Astrocyte (in vitro differentiated cells and primary cell): ENCODE measurements at regions not wholly inside any gene's neighbourhood (a gene's known extent, or its start where the extent isn't known, plus 50 kb on each side); places are given as distances from the start of the nearest gene placed in this dataset.

ENCODE experiments used
- DNase-seq: peaks from one replicate; pipeline ENCODE4 v3.0.0-alpha.2; 2010; ENCODE audit warnings: low read depth
- FAIRE-seq: peaks from 2 replicates; lab custom pipeline; 2011; peaks lifted over from hg19 to GRCh38; lab: Jason Lieb, UNC
- H2AFZ ChIP-seq: 2 replicates; pipeline ENCODE4 v1.6.0; 2012; ENCODE audit warnings: low read depth, low read length, inconsistent platforms
- H3K27ac ChIP-seq: 2 replicates; pipeline ENCODE4 v1.5.1; 2011; ENCODE audit warnings: low read depth, low read length, inconsistent platforms
- H3K27me3 ChIP-seq: 2 replicates; pipeline ENCODE4 v1.6.0; 2011; ENCODE audit warnings: low read length, inconsistent platforms; ENCODE audit not compliant: insufficient read depth
- H3K36me3 ChIP-seq: 2 replicates; pipeline ENCODE4 v1.5.1; 2011; ENCODE audit warnings: low read length, inconsistent platforms; ENCODE audit not compliant: insufficient read depth
- H3K4me1 ChIP-seq: 2 replicates; pipeline ENCODE4 v1.5.1; 2011; ENCODE audit warnings: low read length, inconsistent platforms; ENCODE audit not compliant: insufficient read depth
- H3K4me2 ChIP-seq: 2 replicates; pipeline ENCODE4 v1.6.0; 2012; ENCODE audit warnings: low read length, inconsistent platforms
- H3K4me3 ChIP-seq: 2 replicates; pipeline ENCODE4 v1.5.1; 2011; ENCODE audit warnings: low read depth, mild to moderate bottlenecking, low read length, inconsistent platforms; ENCODE audit not compliant: insufficient read depth
- H3K79me2 ChIP-seq: 2 replicates; pipeline ENCODE4 v1.6.0; 2012; ENCODE audit warnings: mild to moderate bottlenecking, low read length, inconsistent platforms; ENCODE audit not compliant: insufficient read depth
- H3K9ac ChIP-seq: 2 replicates; pipeline ENCODE4 v1.6.0; 2012; ENCODE audit warnings: mild to moderate bottlenecking, low read length, inconsistent platforms
- H3K9me3 ChIP-seq: 2 replicates; pipeline ENCODE4 v1.5.1; 2012; ENCODE audit warnings: low read depth, mild to moderate bottlenecking, low read length, inconsistent platforms; ENCODE audit not compliant: insufficient read depth
- H4K20me1 ChIP-seq: 2 replicates; pipeline ENCODE4 v1.6.0; 2012; ENCODE audit warnings: low read length, inconsistent platforms; ENCODE audit not compliant: insufficient read depth
- H3K27ac Mint-ChIP-seq: one replicate; pipeline ENCODE4 v1.8.0; 2021; ENCODE audit warnings: mild to moderate bottlenecking, mixed read lengths; ENCODE audit not compliant: unreplicated experiment
- H3K27me3 Mint-ChIP-seq: one replicate; pipeline ENCODE4 v1.8.0; 2021; ENCODE audit warnings: low read depth, mixed read lengths; ENCODE audit not compliant: unreplicated experiment
- H3K36me3 Mint-ChIP-seq: one replicate; pipeline ENCODE4 v1.8.0; 2021; ENCODE audit warnings: low read depth, mixed read lengths; ENCODE audit not compliant: unreplicated experiment
- H3K4me1 Mint-ChIP-seq: one replicate; pipeline ENCODE4 v1.8.0; 2021; ENCODE audit warnings: low read depth, mixed read lengths; ENCODE audit not compliant: unreplicated experiment
- H3K4me3 Mint-ChIP-seq: one replicate; pipeline ENCODE4 v1.8.0; 2021; ENCODE audit warnings: mild to moderate bottlenecking, moderate library complexity, mixed read lengths; ENCODE audit not compliant: unreplicated experiment
- H3K9me3 Mint-ChIP-seq: one replicate; pipeline ENCODE4 v1.8.0; 2021; ENCODE audit warnings: mild to moderate bottlenecking, mixed read lengths; ENCODE audit not compliant: unreplicated experiment
- EZH2 ChIP-seq: IDR thresholded peaks from 2 replicates; pipeline ENCODE4 v1.6.1; 2012; ENCODE audit warnings: mild to moderate bottlenecking, low read length, inconsistent platforms; ENCODE audit not compliant: insufficient read depth
- TF ChIP-seq, protein P1 (sequence below): IDR thresholded peaks from 2 replicates; pipeline ENCODE4 v1.5.1; 2011; ENCODE audit warnings: low read depth, mild to moderate bottlenecking, inconsistent platforms, low read length, moderate library complexity; ENCODE audit not compliant: insufficient read depth

DNA sequence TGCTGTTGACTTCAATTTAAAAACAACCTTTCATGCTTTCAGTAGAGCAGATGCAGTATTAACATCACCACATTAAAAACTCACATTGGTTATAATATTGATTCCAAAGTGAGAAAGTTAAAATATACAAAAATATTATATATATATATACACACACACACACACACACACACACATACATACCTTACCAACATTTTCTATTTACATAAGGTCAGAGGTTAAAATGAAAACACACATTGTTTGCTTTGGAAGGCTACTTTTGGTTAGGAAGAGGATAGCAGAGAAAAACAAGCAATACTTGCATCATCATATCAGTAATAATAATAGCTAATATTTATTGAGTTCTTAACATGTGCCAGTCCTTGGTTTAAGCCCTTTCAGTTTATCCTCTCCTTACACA is 226.5 kb downstream of the PPP4R3C start:
- Mint-ChIP-seq H3K36me3 (no peaks in the 10 kb centered on the region), H3K4me1 (no peaks in the 10 kb centered on the region), H3K27me3 (no peaks in the 10 kb centered on the region), H3K4me3 (no peak overlapping the region), H3K27ac (no peak overlapping the region), H3K9me3 (peaks cover 7% of the 10 kb centered on the region)
- H3K27ac ChIP-seq = no peak overlapping the region
- FAIRE-seq = no peak
- H3K4me1 ChIP-seq = no peaks in the 10 kb centered on the region
- TF ChIP-seq EZH2 = no peak
- TF ChIP-seq, protein P1, sequence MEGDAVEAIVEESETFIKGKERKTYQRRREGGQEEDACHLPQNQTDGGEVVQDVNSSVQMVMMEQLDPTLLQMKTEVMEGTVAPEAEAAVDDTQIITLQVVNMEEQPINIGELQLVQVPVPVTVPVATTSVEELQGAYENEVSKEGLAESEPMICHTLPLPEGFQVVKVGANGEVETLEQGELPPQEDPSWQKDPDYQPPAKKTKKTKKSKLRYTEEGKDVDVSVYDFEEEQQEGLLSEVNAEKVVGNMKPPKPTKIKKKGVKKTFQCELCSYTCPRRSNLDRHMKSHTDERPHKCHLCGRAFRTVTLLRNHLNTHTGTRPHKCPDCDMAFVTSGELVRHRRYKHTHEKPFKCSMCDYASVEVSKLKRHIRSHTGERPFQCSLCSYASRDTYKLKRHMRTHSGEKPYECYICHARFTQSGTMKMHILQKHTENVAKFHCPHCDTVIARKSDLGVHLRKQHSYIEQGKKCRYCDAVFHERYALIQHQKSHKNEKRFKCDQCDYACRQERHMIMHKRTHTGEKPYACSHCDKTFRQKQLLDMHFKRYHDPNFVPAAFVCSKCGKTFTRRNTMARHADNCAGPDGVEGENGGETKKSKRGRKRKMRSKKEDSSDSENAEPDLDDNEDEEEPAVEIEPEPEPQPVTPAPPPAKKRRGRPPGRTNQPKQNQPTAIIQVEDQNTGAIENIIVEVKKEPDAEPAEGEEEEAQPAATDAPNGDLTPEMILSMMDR = no peak
- no peak overlapping the region for H3K4me3 ChIP-seq
- no peaks in the 10 kb centered on the region for H3K27me3 ChIP-seq
- no peak overlapping the region for H3K4me2 ChIP-seq
- no peak for DNase-seq
- no peak overlapping the region for H3K9ac ChIP-seq
- no peaks in the 10 kb centered on the region for H3K9me3 ChIP-seq
- H3K79me2 ChIP-seq = no peaks in the 10 kb centered on the region
- H4K20me1 ChIP-seq = no peaks in the 10 kb centered on the region
- H3K36me3 ChIP-seq = no peaks in the 10 kb centered on the region
- H2AFZ ChIP-seq = no peak overlapping the region

DNA sequence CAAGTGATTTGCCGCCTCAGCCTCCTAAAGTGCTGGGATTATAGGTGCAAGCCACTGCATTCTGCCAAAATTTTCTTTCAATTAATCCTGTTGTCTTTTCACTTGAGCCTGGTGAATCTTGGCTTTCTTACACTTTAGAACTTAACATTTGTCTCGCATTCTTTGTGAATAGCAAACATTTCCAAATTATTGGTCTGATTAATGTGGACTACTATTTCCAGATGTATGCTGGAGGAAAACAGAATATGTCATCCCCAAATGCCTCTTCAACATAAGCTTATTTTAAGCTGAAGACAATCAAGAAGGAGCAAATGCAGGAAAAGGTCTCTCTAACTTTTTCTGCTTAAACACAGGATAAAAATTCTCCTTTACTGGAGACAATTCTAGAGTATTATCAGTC is 233.4 kb downstream of the PPP4R3C start:
- no peaks in the 10 kb centered on the region for H3K36me3 ChIP-seq
- Mint-ChIP-seq H3K4me3 (no peak overlapping the region), H3K27me3 (no peaks in the 10 kb centered on the region), H3K36me3 (no peaks in the 10 kb centered on the region), H3K27ac (no peak overlapping the region), H3K4me1 (no peaks in the 10 kb centered on the region), H3K9me3 (no peaks in the 10 kb centered on the region)
- H3K4me1 ChIP-seq = no peaks in the 10 kb centered on the region
- H3K9ac ChIP-seq = no peak overlapping the region
- no peaks in the 10 kb centered on the region for H4K20me1 ChIP-seq
- FAIRE-seq (no peak), DNase-seq (no peak)
- TF ChIP-seq, protein P1 = no peak
- TF ChIP-seq EZH2 = no peak
- no peak overlapping the region for H2AFZ ChIP-seq
- H3K27me3 ChIP-seq = no peaks in the 10 kb centered on the region
- H3K79me2 ChIP-seq = no peaks in the 10 kb centered on the region
- no peak overlapping the region for H3K4me3 ChIP-seq
- H3K27ac ChIP-seq = no peak overlapping the region
- no peak overlapping the region for H3K4me2 ChIP-seq
- H3K9me3 ChIP-seq = no peaks in the 10 kb centered on the region

DNA sequence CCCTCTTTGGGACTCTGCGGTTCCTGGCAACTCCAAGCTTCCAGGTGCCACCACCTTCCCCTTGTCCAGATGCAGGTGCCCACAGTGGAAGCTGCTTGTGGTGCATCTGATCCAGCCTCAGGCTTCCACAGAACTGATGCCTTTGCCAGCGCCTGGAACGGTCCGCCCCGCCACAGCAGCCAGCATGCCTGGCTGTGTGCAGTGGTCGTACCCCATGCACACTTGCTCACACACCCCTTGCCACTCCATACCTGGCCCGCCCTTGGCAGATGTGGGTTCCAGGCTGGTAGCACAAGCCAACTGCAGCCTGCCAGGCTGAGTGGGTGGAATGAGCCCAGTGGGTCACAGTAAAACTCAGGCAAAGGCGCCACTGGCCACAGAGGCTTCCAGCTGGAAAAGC is 240.5 kb downstream of the PPP4R3C start:
- Mint-ChIP-seq H3K4me3 (no peak overlapping the region), H3K4me1 (no peaks in the 10 kb centered on the region), H3K27me3 (no peaks in the 10 kb centered on the region), H3K27ac (no peak overlapping the region), H3K36me3 (no peaks in the 10 kb centered on the region), H3K9me3 (no peaks in the 10 kb centered on the region)
- H3K36me3 ChIP-seq = no peaks in the 10 kb centered on the region
- H3K9me3 ChIP-seq = no peaks in the 10 kb centered on the region
- H4K20me1 ChIP-seq = no peaks in the 10 kb centered on the region
- no peak overlapping the region for H3K9ac ChIP-seq
- no peak overlapping the region for H3K4me3 ChIP-seq
- TF ChIP-seq, protein P1 = no peak
- TF ChIP-seq EZH2 = no peak
- no peaks in the 10 kb centered on the region for H3K4me1 ChIP-seq
- no peak overlapping the region for H3K27ac ChIP-seq
- DNase-seq (no peak), FAIRE-seq (no peak)
- H3K79me2 ChIP-seq = no peaks in the 10 kb centered on the region
- H2AFZ ChIP-seq = no peak overlapping the region
- H3K4me2 ChIP-seq = no peak overlapping the region
- H3K27me3 ChIP-seq = no peaks in the 10 kb centered on the region
